DMS53 treated with DMSO at 0.1 percent for 48 hours (cell line): ENCODE measurements at regions not wholly inside any gene's neighbourhood (a gene's known extent, or its start where the extent isn't known, plus 50 kb on each side); places are given as distances from the start of the nearest gene placed in this dataset.

Experiments
- DNase-seq: peaks from one replicate; lab custom pipeline; 2025; ENCODE audit not compliant: unreplicated experiment; lab: John Stamatoyannopoulos, UW

- DNase-seq, result no peak
Observed at GRCh38 chr1:60470246-60470645, 396.7 kb upstream of the C1orf87 start.

GRCh38 chr1:60463786-60464185, 390.2 kb upstream of the C1orf87 start:
- DNase-seq, result no peak

- DNase-seq, result no peak
Observed at GRCh38 chr1:60463146-60463545, 389.6 kb upstream of the C1orf87 start.

- no peak for DNase-seq
Observed at GRCh38 chr1:60461925-60462595, 388.5 kb upstream of the C1orf87 start.

- DNase-seq, result no peak
Observed at GRCh38 chr1:60458111-60458510, 384.5 kb upstream of the C1orf87 start.

GRCh38 chr1:60449876-60450275, 376.3 kb upstream of the C1orf87 start:
- no peak for DNase-seq

GRCh38 chr1:60448850-60449249, 375.3 kb upstream of the C1orf87 start:
- DNase-seq, result no peak

GRCh38 chr1:60444680-60445079, 371.1 kb upstream of the C1orf87 start:
- DNase-seq, result no peak

GRCh38 chr1:60436186-60436585, 362.6 kb upstream of the C1orf87 start:
- DNase-seq, result no peak

GRCh38 chr1:60431593-60431992, 358.0 kb upstream of the C1orf87 start:
- DNase-seq, result no peak

- DNase-seq, result no peak
Observed at GRCh38 chr1:60430375-60430774, 356.8 kb upstream of the C1orf87 start.

- DNase-seq, result no peak
Observed at GRCh38 chr1:60428127-60428526, 354.6 kb upstream of the C1orf87 start.

- no peak for DNase-seq
Observed at GRCh38 chr1:60427701-60428100, 354.1 kb upstream of the C1orf87 start.

GRCh38 chr1:60427194-60427593, 353.6 kb upstream of the C1orf87 start:
- no peak for DNase-seq

- DNase-seq, result peak; percentile 24
Observed at GRCh38 chr1:60425528-60425927, 352.0 kb upstream of the C1orf87 start.

GRCh38 chr1:60423146-60423780, 349.7 kb upstream of the C1orf87 start:
- DNase-seq, result no peak

- DNase-seq, result no peak
Observed at GRCh38 chr1:60421965-60422364, 348.4 kb upstream of the C1orf87 start.

- DNase-seq, result no peak
Observed at GRCh38 chr1:60419023-60419422, 345.5 kb upstream of the C1orf87 start.

- DNase-seq, result no peak
Observed at GRCh38 chr1:60415696-60416095, 342.1 kb upstream of the C1orf87 start.

- no peak for DNase-seq
Observed at GRCh38 chr1:60413091-60413490, 339.5 kb upstream of the C1orf87 start.

GRCh38 chr1:60411591-60411990, 338.0 kb upstream of the C1orf87 start:
- DNase-seq, result no peak

- no peak for DNase-seq
Observed at GRCh38 chr1:60402816-60403215, 329.2 kb upstream of the C1orf87 start.

GRCh38 chr1:60402216-60402615, 328.6 kb upstream of the C1orf87 start:
- no peak for DNase-seq
